ENCODE measurements at regions not wholly inside any gene's neighbourhood (a gene's known extent, or its start where the extent isn't known, plus 50 kb on each side); places are given as distances from the start of the nearest gene placed in this dataset.

DNA sequence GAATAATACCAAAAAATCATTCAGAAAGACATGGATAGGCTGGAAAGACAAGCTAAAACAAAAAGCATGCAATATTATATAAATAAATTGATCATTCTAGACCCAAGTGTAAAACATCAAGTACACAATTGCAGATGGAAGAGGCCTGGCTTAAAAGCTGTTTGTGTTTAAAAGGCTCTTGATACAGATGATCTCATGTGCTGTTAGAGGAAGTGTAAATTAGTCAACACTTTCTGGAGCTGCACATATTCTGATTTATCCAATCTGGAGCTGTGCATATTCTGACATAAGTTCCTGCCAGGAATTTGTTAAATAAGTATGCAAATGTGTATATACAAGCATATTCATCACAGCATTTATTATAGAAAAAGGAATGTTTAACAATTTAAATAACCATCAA is 273.1 kb downstream of the RPS29 start:
- H3K4me2 ChIP-seq (replicated peaks; ENCODE audit: extremely low read depth, low read length, poor library complexity, severe bottlenecking): no peak overlapping the region
- Mint-ChIP-seq H3K27me3 (ENCODE audit: low read depth in 3 of 3) (peaks cover 2 to 7% (median 3%) of the 10 kb centered on the region in 3 donors), H3K36me3 (no peaks in the 10 kb centered on the region), H3K4me3 (no peak overlapping the region), H3K27ac (no peak overlapping the region), H3K4me1 (no peaks in the 10 kb centered on the region), H3K9me3 (peaks cover 0 to 2% (median 0%) of the 10 kb centered on the region in 7 donors)
- H3K4me3 ChIP-seq (replicated peaks in 1 of 3; ENCODE audit: low read depth in 2 of 3, low read length in 3 of 3): no peak overlapping the region
- no peak for DNase-seq
- no peaks in the 10 kb centered on the region for H3K9me3 ChIP-seq (replicated peaks in 1 of 2; ENCODE audit: control insufficient read depth in 1 of 2, insufficient read depth in 1 of 2, low read length in 2 of 2)
- no peaks in the 10 kb centered on the region for H3K79me2 ChIP-seq (ENCODE audit: insufficient read depth, low read length)
- no peaks in the 10 kb centered on the region for H4K20me1 ChIP-seq (ENCODE audit: insufficient read depth, low read length)
- H3K4me1 ChIP-seq (ENCODE audit: control insufficient read depth in 1 of 2, insufficient read depth in 2 of 2, low read length in 2 of 2): no peaks in the 10 kb centered on the region
- no peak overlapping the region for H2AFZ ChIP-seq (ENCODE audit: insufficient read depth, low read depth, low read length, poor library complexity, severe bottlenecking)
- H3K27me3 ChIP-seq (ENCODE audit: control insufficient read depth in 2 of 2, insufficient read depth in 2 of 2, low read length in 2 of 2): no peaks in the 10 kb centered on the region
- H3K36me3 ChIP-seq (replicated peaks in 1 of 2; ENCODE audit: control insufficient read depth in 1 of 2, insufficient read depth in 2 of 2, low read length in 2 of 2): no peaks in the 10 kb centered on the region
- intact Hi-C loops (cut with micrococcal nuclease): no loop called here
- TF ChIP-seq, protein P1, sequence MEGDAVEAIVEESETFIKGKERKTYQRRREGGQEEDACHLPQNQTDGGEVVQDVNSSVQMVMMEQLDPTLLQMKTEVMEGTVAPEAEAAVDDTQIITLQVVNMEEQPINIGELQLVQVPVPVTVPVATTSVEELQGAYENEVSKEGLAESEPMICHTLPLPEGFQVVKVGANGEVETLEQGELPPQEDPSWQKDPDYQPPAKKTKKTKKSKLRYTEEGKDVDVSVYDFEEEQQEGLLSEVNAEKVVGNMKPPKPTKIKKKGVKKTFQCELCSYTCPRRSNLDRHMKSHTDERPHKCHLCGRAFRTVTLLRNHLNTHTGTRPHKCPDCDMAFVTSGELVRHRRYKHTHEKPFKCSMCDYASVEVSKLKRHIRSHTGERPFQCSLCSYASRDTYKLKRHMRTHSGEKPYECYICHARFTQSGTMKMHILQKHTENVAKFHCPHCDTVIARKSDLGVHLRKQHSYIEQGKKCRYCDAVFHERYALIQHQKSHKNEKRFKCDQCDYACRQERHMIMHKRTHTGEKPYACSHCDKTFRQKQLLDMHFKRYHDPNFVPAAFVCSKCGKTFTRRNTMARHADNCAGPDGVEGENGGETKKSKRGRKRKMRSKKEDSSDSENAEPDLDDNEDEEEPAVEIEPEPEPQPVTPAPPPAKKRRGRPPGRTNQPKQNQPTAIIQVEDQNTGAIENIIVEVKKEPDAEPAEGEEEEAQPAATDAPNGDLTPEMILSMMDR (IDR thresholded peaks at IDR 0.05): no peak
- H3K27ac ChIP-seq (ENCODE audit: low read depth in 1 of 2, low read length in 2 of 2): no peak overlapping the region
- no peak overlapping the region for H3K9ac ChIP-seq (ENCODE audit: insufficient read depth, low read length, poor library complexity, severe bottlenecking)

DNA sequence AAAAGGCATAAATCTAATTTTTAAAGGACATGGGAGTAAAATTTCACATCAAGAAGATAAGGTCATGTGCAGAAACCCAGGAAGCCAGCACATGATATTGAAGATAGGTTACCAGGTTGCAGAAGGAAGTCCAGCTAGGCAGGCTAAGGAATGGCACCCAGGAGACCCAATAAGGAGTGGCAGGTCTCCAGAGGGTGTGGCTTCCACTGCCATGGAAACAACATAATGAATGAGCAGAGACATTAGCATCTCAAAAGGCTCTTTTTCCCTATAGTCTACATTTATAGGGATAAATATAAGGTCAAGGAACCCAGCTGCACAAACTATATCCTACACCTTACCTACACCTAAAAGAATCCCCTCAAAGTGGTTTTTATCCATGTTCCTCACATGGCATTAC is 275.9 kb downstream of the RPS29 start:
- no peak overlapping the region for H3K27ac Mint-ChIP-seq
- no peaks in the 10 kb centered on the region for H3K9me3 ChIP-seq (replicated peaks in 1 of 2; ENCODE audit: control insufficient read depth in 1 of 2, insufficient read depth in 1 of 2, low read length in 2 of 2)
- no peaks in the 10 kb centered on the region for H3K4me1 ChIP-seq (ENCODE audit: control insufficient read depth in 1 of 2, insufficient read depth in 2 of 2, low read length in 2 of 2)
- no peaks in the 10 kb centered on the region for H3K27me3 ChIP-seq (ENCODE audit: control insufficient read depth in 2 of 2, insufficient read depth in 2 of 2, low read length in 2 of 2)
- H3K4me3 Mint-ChIP-seq: no peak overlapping the region
- TF ChIP-seq, protein P1 (IDR thresholded peaks at IDR 0.05): no peak
- peaks cover 0 to 2% (median 0%) of the 10 kb centered on the region in 7 donors for H3K9me3 Mint-ChIP-seq
- no peaks in the 10 kb centered on the region for H4K20me1 ChIP-seq (ENCODE audit: insufficient read depth, low read length)
- no peaks in the 10 kb centered on the region for H3K4me1 Mint-ChIP-seq
- no peak overlapping the region for H3K4me2 ChIP-seq (replicated peaks; ENCODE audit: extremely low read depth, low read length, poor library complexity, severe bottlenecking)
- H3K9ac ChIP-seq (ENCODE audit: insufficient read depth, low read length, poor library complexity, severe bottlenecking): no peak overlapping the region
- peaks cover 0 to 9% (median 1%) of the 10 kb centered on the region in 3 donors for H3K27me3 Mint-ChIP-seq (ENCODE audit: low read depth in 3 of 3)
- no peaks in the 10 kb centered on the region for H3K79me2 ChIP-seq (ENCODE audit: insufficient read depth, low read length)
- no peak overlapping the region for H3K4me3 ChIP-seq (replicated peaks in 1 of 3; ENCODE audit: low read depth in 2 of 3, low read length in 3 of 3)
- no peak for DNase-seq
- H3K27ac ChIP-seq (ENCODE audit: low read depth in 1 of 2, low read length in 2 of 2): no peak overlapping the region
- H3K36me3 Mint-ChIP-seq: no peaks in the 10 kb centered on the region
- intact Hi-C loops (cut with micrococcal nuclease): no loop called here
- no peaks in the 10 kb centered on the region for H3K36me3 ChIP-seq (replicated peaks in 1 of 2; ENCODE audit: control insufficient read depth in 1 of 2, insufficient read depth in 2 of 2, low read length in 2 of 2)
- H2AFZ ChIP-seq (ENCODE audit: insufficient read depth, low read depth, low read length, poor library complexity, severe bottlenecking): no peak overlapping the region
